ENCODE measurements at regions not wholly inside any gene's neighbourhood (a gene's known extent, or its start where the extent isn't known, plus 50 kb on each side); places are given as distances from the start of the nearest gene placed in this dataset.

- TF ChIP-seq CTCF (IDR thresholded peaks at IDR 0.05 in 2 of 3, conservative IDR thresholded peaks at IDR 0.05 in 1 of 3; ENCODE audit: borderline replicate concordance in 1 of 3, insufficient read depth in 1 of 3, low read depth in 2 of 3, low read length in 2 of 3) (peak; percentile 25 to 62 (median 33); a peak in 5 of 6 replicates), EZH2phosphoT487 (IDR thresholded peaks at IDR 0.05; ENCODE audit: borderline replicate concordance) (no peak), FOSL1 (IDR thresholded peaks at IDR 0.05; ENCODE audit: low read depth) (no peak), EZH2 (IDR thresholded peaks at IDR 0.05) (no peak), POLR2AphosphoS5 (IDR thresholded peaks at IDR 0.05; ENCODE audit: low read depth, low read length) (no peak), TCF7L2 (IDR thresholded peaks at IDR 0.05; ENCODE audit: borderline replicate concordance, extremely low read depth, insufficient read depth, insufficient read length) (no peak), MAX (IDR thresholded peaks at IDR 0.05) (no peak), POLR2A (IDR thresholded peaks at IDR 0.05; ENCODE audit: borderline replicate concordance, extremely low read depth, insufficient read depth, insufficient read length) (no peak), ATF3 (IDR thresholded peaks at IDR 0.05) (no peak), RAD21 (IDR thresholded peaks at IDR 0.05; ENCODE audit: low read depth) (peak; percentile 54), YY1 (IDR thresholded peaks at IDR 0.05; ENCODE audit: extremely low read depth, insufficient replicate concordance, low read depth, low read length) (no peak), CEBPB (IDR thresholded peaks at IDR 0.05; ENCODE audit: low read depth) (no peak)
These were observed 73.9 kb upstream of the SLC10A2 start for GRCh38 chr13:103140001-103140671.

All from HCT116 (cell line).